IMR-90 (cell line): ENCODE measurements at regions not wholly inside any gene's neighbourhood (a gene's known extent, or its start where the extent isn't known, plus 50 kb on each side); places are given as distances from the start of the nearest gene placed in this dataset.

Source experiments
- ATAC-seq: fragments of 200-7000 bp; cut with Tn5 transposase; 2 replicates; pipeline ENCODE4 v1.9.1; 2020; ENCODE audit warnings: low read depth, mild to moderate bottlenecking, moderate library complexity
- BruUV-seq: library from RNA; stranded (reverse); fragments of 400-500 nt; replicated peaks from 2 replicates; lab custom pipeline; 2021; lab: Mats Ljungman, UMichigan
- CTCF ChIA-PET: fragments of 300-600 bp; formaldehyde crosslinking; extraction: SDS; loops from one replicate; lab custom pipeline; 2021; ENCODE audit warnings: antibody characterized with exemption; lab: Yijun Ruan, JAX
- POLR2A ChIA-PET: fragments of 300-600 bp; sonication (Branson Sonifier 250); formaldehyde crosslinking; loops from one replicate; lab custom pipeline; 2022; ENCODE audit warnings: antibody characterized with exemption; ENCODE audit not compliant: unreplicated experiment; lab: Charles Lee
- DNase-seq: peaks from one replicate; pipeline ENCODE4 v3.0.0; 2013
- H2AFZ ChIP-seq: replicated peaks from 2 replicates; pipeline ENCODE3; 2013; ENCODE audit warnings: low read length, mild to moderate bottlenecking; ENCODE audit not compliant: poor library complexity
- H2AK5ac ChIP-seq: 2 replicates; pipeline ENCODE4 v1.6.1; 2013; ENCODE audit warnings: low read depth, low read length, inconsistent platforms
- H2AK9ac ChIP-seq: replicated peaks from 2 replicates; pipeline ENCODE3; 2013; ENCODE audit warnings: mild to moderate bottlenecking, low read depth, low read length, moderate library complexity; ENCODE audit not compliant: poor library complexity
- H2BK120ac ChIP-seq: 2 replicates; pipeline ENCODE4 v1.6.1; 2013; ENCODE audit warnings: low read depth, low read length, inconsistent platforms
- H2BK15ac ChIP-seq: 3 replicates; pipeline ENCODE4 v1.6.1; 2013; ENCODE audit warnings: low read depth, low read length, inconsistent platforms
- H2BK20ac ChIP-seq: 2 replicates; pipeline ENCODE4 v1.6.1; 2013; ENCODE audit warnings: low read depth, mild to moderate bottlenecking, inconsistent platforms, low read length, moderate library complexity
- H2BK5ac ChIP-seq: 2 replicates; pipeline ENCODE4 v1.6.1; 2013; ENCODE audit warnings: mild to moderate bottlenecking, low read depth, low read length, inconsistent platforms; ENCODE audit not compliant: poor library complexity, severe bottlenecking
- H3K14ac ChIP-seq: replicated peaks from 2 replicates; pipeline ENCODE4 v1.6.1; 2013; ENCODE audit warnings: low read depth, low read length, inconsistent platforms
- H3K18ac ChIP-seq: 2 replicates; pipeline ENCODE4 v1.6.1; 2013; ENCODE audit warnings: low read depth, low read length, control low read depth
- H3K23ac ChIP-seq: 2 replicates; pipeline ENCODE4 v1.6.1; 2013; ENCODE audit warnings: low read depth, low read length, inconsistent platforms
- H3K27ac ChIP-seq: 2 replicates; pipeline ENCODE4 v1.5.1; 2013; ENCODE audit warnings: mild to moderate bottlenecking, control low read depth, low read length; ENCODE audit not compliant: insufficient read depth
- H3K27me3 ChIP-seq: 2 replicates; pipeline ENCODE4 v1.6.1; 2013; ENCODE audit warnings: low read length; ENCODE audit not compliant: control insufficient read depth, insufficient read depth
- H3K36me3 ChIP-seq: 2 replicates; pipeline ENCODE4 v1.6.1; 2013; ENCODE audit warnings: low read length, mixed read lengths; ENCODE audit not compliant: control insufficient read depth, insufficient read depth
- H3K4ac ChIP-seq: 2 replicates; pipeline ENCODE4 v1.6.1; 2013; ENCODE audit warnings: low read depth, low read length, inconsistent platforms
- H3K4me1 ChIP-seq: 2 replicates; pipeline ENCODE4 v1.6.1; 2013; ENCODE audit warnings: low read length, mixed read lengths; ENCODE audit not compliant: control insufficient read depth, insufficient read depth
- H3K4me2 ChIP-seq: 2 replicates; pipeline ENCODE4 v1.6.1; 2013; ENCODE audit warnings: low read depth, mild to moderate bottlenecking, control low read depth, low read length, moderate library complexity
- H3K4me3 ChIP-seq: 2 replicates; pipeline ENCODE4 v1.5.1; 2013; ENCODE audit warnings: low read depth, mild to moderate bottlenecking, control low read depth, low read length, moderate library complexity; ENCODE audit not compliant: insufficient read depth
- H3K56ac ChIP-seq: 2 replicates; pipeline ENCODE4 v1.6.1; 2013; ENCODE audit warnings: low read length, inconsistent platforms; ENCODE audit not compliant: insufficient read depth; ENCODE audit errors: extremely low read depth
- H3K79me1 ChIP-seq, 2 experiments: 2 replicates each; pipeline ENCODE4 v1.6.1; 2013; ENCODE audit warnings: low read length in 2 of 2, inconsistent platforms in 1 of 2, low read depth in 1 of 2
- H3K9ac ChIP-seq: 2 replicates; pipeline ENCODE4 v1.6.1; 2013; ENCODE audit warnings: low read depth, low read length, control low read depth
- H3K9me1 ChIP-seq: 2 replicates; pipeline ENCODE4 v1.6.1; 2013; ENCODE audit warnings: low read length, inconsistent platforms; ENCODE audit not compliant: insufficient read depth
- H3K9me3 ChIP-seq: 2 replicates; pipeline ENCODE4 v1.6.1; 2013; ENCODE audit warnings: low read length; ENCODE audit not compliant: control insufficient read depth, insufficient read depth
- H4K20me1 ChIP-seq: 2 replicates; pipeline ENCODE4 v1.6.1; 2013; ENCODE audit warnings: low read length, inconsistent platforms; ENCODE audit not compliant: insufficient read depth
- H4K5ac ChIP-seq: 2 replicates; pipeline ENCODE4 v1.6.1; 2013; ENCODE audit warnings: mild to moderate bottlenecking, low read depth, low read length, control low read depth
- H4K8ac ChIP-seq, 2 experiments: 2 replicates each; pipeline ENCODE4 v1.6.1; 2013; ENCODE audit warnings: low read depth in 2 of 2, low read length in 2 of 2, control low read depth in 1 of 2, inconsistent platforms in 1 of 2
- H4K91ac ChIP-seq: 2 replicates; pipeline ENCODE4 v1.6.1; 2013; ENCODE audit warnings: low read depth, low read length, inconsistent platforms; ENCODE audit not compliant: insufficient read depth
- BHLHE40 ChIP-seq: fragments of 150-350 bp; IDR thresholded peaks from 2 replicates; pipeline ENCODE4 v1.6.1; 2016; ENCODE audit warnings: mild to moderate bottlenecking, low read depth, low read length
- CEBPB ChIP-seq: IDR thresholded peaks from 2 replicates; pipeline ENCODE4 v1.6.1; 2012; ENCODE audit warnings: low read depth, low read length, improper control_type of control experiment
- CHD1 ChIP-seq: IDR thresholded peaks from 2 replicates; pipeline ENCODE4 v1.6.1; 2012; ENCODE audit warnings: low read depth, low read length, improper control_type of control experiment
- CTCF ChIP-seq: conservative IDR thresholded peaks from 2 replicates; pipeline ENCODE4 v1.5.1; 2012; ENCODE audit warnings: mild to moderate bottlenecking, low read depth, low read length, improper control_type of control experiment
- ELK1 ChIP-seq: fragments of 150-350 bp; IDR thresholded peaks from 2 replicates; pipeline ENCODE4 v1.6.1; 2016; ENCODE audit warnings: low read depth, mild to moderate bottlenecking, low read length, moderate library complexity, borderline replicate concordance
- MAFK ChIP-seq: IDR thresholded peaks from 2 replicates; pipeline ENCODE4 v1.6.1; 2012; ENCODE audit warnings: low read depth, low read length, improper control_type of control experiment
- MAZ ChIP-seq: IDR thresholded peaks from 2 replicates; pipeline ENCODE4 v1.6.1; 2012; ENCODE audit warnings: low read depth, mild to moderate bottlenecking, low read length, improper control_type of control experiment, moderate library complexity, borderline replicate concordance
- POLR2A ChIP-seq: IDR thresholded peaks from 2 replicates; pipeline ENCODE4 v1.6.1; 2012; ENCODE audit warnings: mild to moderate bottlenecking, low read depth, low read length
- RAD21 ChIP-seq: IDR thresholded peaks from 2 replicates; pipeline ENCODE4 v1.6.1; 2012; ENCODE audit warnings: low read length, improper control_type of control experiment
- RFX5 ChIP-seq: IDR thresholded peaks from 2 replicates; pipeline ENCODE4 v1.8.0; 2012; ENCODE audit warnings: low read depth, mild to moderate bottlenecking, low read length, moderate library complexity
- SMC3 ChIP-seq: fragments of 150-350 bp; IDR thresholded peaks from 2 replicates; pipeline ENCODE4 v1.6.1; 2016; ENCODE audit warnings: low read depth, mild to moderate bottlenecking, antibody characterized with exemption, low read length, moderate library complexity
- USF2 ChIP-seq: fragments of 150-350 bp; IDR thresholded peaks from 2 replicates; pipeline ENCODE4 v1.6.1; 2017; ENCODE audit warnings: mild to moderate bottlenecking, antibody characterized with exemption, low read length, low read depth
- WGBS, 2 experiments: methylation state at CpG; one replicate each; pipeline versions ENCODE4 v1.1.5 to v1.1.7; 2013; ENCODE audit warnings: missing lambda C conversion rate in 2 of 2; ENCODE audit not compliant: insufficient read length in 1 of 2; ENCODE audit errors: extremely low coverage in 2 of 2; 5-methylcytosine and 5-hydroxymethylcytosine counted together
- dilution Hi-C: fragments of 300-500 bp; cut with HindIII; formaldehyde crosslinking; loops from one replicate; pipeline ENCODE4 v1.14.3; 2018; ENCODE audit warnings: low sequenced_read_pairs; ENCODE audit not compliant: unreplicated experiment
- in situ Hi-C: fragments of 300-500 bp; cut with MboI; formaldehyde crosslinking; loops from 3 replicates; pipeline ENCODE4 v1.14.3; 2019; ENCODE audit warnings: low sequenced_read_pairs, inconsistent platforms, mixed read lengths
- intact Hi-C: fragments of 100-400 bp; cut with micrococcal nuclease; formaldehyde crosslinking; loops from 2 replicates; pipeline ENCODE4 v1.10.0; 2022

GRCh38 chr17:77364941-77365583 lies 224.3 kb downstream of the SEC14L1 start:
- H4K20me1 ChIP-seq = peaks cover 12% of the 10 kb centered on the region
- no peaks in the 10 kb centered on the region for H3K36me3 ChIP-seq
- peaks cover 40% of the 10 kb centered on the region for H3K4me1 ChIP-seq
- ChIA-PET POLR2A (interaction anchor here (0.6 kb wide), 1 partner anchor 18 kb away, joined by 4 read pairs; no protein-coding TSS in a partner anchor), CTCF (no interaction called here)
- DNase-seq (no peak), ATAC-seq (no peak)
- peak overlapping the region; percentile 81 for H2AFZ ChIP-seq
- peak overlapping the region; percentile 97 for H2BK5ac ChIP-seq
- H2AK9ac ChIP-seq = peak overlapping the region; percentile 98
- H3K4ac ChIP-seq = peak overlapping the region; percentile 100
- WGBS, 2 experiments = 97% methylated on average over 5 of the region's 8 CpGs; no CpG with 5 or more reads in 1 of the 2 experiments
- BruUV-seq = no TSS peak
- H4K8ac ChIP-seq = peak overlapping the region; percentile 95 to 98
- H3K27me3 ChIP-seq = no peaks in the 10 kb centered on the region
- dilution Hi-C loops (no loop called here), in situ Hi-C loops (no loop called here), intact Hi-C loops (loop anchor here (5.0 kb wide), 1 partner anchor 377 kb away; no protein-coding TSS in a partner anchor)
- H4K91ac ChIP-seq = peak overlapping the region; percentile 100
- no peaks in the 10 kb centered on the region for H3K9me3 ChIP-seq
- H3K9me1 ChIP-seq = peaks cover 43% of the 10 kb centered on the region
- peak overlapping the region; percentile 46; the same call in 1 of the 2 replicates for H3K4me2 ChIP-seq
- peak overlapping the region; percentile 71 for H3K56ac ChIP-seq
- H3K4me3 ChIP-seq = no peak overlapping the region
- peaks cover 32 to 89% of the 10 kb centered on the region in 2 experiments for H3K79me1 ChIP-seq
- peak overlapping the region; percentile 99; the same call in 2 of the 3 replicates for H2BK15ac ChIP-seq
- peak overlapping the region; percentile 95 for H3K18ac ChIP-seq
- peak overlapping the region; percentile 100 for H2BK120ac ChIP-seq
- H3K9ac ChIP-seq = peak overlapping the region; percentile 60; the same call in 1 of the 2 replicates
- H3K23ac ChIP-seq = peak overlapping the region; percentile 98
- H3K14ac ChIP-seq = peak overlapping the region; percentile 96
- peak overlapping the region; percentile 99 for H2AK5ac ChIP-seq
- peak overlapping the region; percentile 99 for H2BK20ac ChIP-seq
- H3K27ac ChIP-seq = peak overlapping the region; percentile 90
- no peak for TF ChIP-seq SMC3
- no peak for TF ChIP-seq BHLHE40
- no peak for TF ChIP-seq MAZ
- TF ChIP-seq RFX5 = no peak
- no peak for TF ChIP-seq CTCF
- TF ChIP-seq RAD21 = no peak
- TF ChIP-seq USF2 = no peak
- TF ChIP-seq ELK1 = no peak
- no peak for TF ChIP-seq POLR2A
- TF ChIP-seq CEBPB = no peak
- no peak for TF ChIP-seq CHD1
- no peak for TF ChIP-seq MAFK
- H4K5ac ChIP-seq = peak overlapping the region; percentile 95
